ENCODE measurements at regions not wholly inside any gene's neighbourhood (a gene's known extent, or its start where the extent isn't known, plus 50 kb on each side); places are given as distances from the start of the nearest gene placed in this dataset.

DNA sequence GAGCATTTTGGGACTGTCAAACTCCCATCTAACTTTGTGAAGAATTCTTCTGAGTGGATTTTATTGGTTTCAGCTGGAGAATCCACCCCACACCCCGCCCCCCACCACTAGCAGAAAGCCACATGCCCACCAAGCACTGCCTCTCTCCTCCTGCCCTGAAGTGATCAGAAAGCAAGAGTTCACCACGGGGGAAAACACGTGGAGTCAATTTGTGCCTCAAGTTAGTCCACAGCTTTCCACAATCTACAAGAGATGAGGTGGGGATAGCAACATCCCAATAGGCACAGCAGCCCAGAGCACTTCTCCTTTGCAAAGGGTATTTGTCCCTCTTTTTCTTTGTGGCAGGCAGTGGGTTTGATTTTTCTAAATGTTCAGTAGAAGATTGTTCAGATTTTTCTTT is 177.3 kb upstream of the NT5E start:
- Histone ChIP-seq H3K4me3 (no peak overlapping the region), H3K27ac (no peak overlapping the region), H3K9me3 (no peaks in the 10 kb centered on the region), H3K27me3 (no peaks in the 10 kb centered on the region), H3K4me1 (peaks cover 0 to 22% (median 9%) of the 10 kb centered on the region in 4 donors), H3K36me3 (no peaks in the 10 kb centered on the region)
- intact Hi-C loops (cut with DNase I; ENCODE audit: low total_unique reads) = no loop called here
- DNase-seq = no peak
- TF ChIP-seq, protein P1, sequence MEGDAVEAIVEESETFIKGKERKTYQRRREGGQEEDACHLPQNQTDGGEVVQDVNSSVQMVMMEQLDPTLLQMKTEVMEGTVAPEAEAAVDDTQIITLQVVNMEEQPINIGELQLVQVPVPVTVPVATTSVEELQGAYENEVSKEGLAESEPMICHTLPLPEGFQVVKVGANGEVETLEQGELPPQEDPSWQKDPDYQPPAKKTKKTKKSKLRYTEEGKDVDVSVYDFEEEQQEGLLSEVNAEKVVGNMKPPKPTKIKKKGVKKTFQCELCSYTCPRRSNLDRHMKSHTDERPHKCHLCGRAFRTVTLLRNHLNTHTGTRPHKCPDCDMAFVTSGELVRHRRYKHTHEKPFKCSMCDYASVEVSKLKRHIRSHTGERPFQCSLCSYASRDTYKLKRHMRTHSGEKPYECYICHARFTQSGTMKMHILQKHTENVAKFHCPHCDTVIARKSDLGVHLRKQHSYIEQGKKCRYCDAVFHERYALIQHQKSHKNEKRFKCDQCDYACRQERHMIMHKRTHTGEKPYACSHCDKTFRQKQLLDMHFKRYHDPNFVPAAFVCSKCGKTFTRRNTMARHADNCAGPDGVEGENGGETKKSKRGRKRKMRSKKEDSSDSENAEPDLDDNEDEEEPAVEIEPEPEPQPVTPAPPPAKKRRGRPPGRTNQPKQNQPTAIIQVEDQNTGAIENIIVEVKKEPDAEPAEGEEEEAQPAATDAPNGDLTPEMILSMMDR (IDR thresholded peaks at IDR 0.05) = no peak

DNA sequence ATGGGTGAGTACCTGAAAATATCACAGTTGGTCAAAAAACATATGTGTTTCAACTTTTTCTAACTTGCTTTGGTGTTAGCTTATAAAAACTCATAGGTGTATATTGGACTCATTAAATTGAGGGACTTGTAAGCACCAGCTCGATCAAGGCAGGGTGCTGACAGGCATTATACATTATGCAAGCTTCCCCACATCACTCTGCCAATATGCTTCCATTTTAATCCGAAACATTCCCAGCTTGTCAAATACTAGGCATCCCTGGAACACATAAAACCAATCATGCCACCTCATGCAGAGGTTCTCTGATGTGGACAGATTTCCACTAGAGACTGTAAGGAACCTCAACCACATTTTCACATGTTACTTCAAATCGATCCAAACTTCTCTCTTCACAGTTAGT is 187.3 kb upstream of the NT5E start:
- Histone ChIP-seq H3K27me3 (no peaks in the 10 kb centered on the region), H3K4me3 (no peak overlapping the region), H3K9me3 (no peaks in the 10 kb centered on the region), H3K27ac (no peak overlapping the region), H3K36me3 (no peaks in the 10 kb centered on the region), H3K4me1 (no peaks in the 10 kb centered on the region)
- DNase-seq = no peak
- TF ChIP-seq, protein P1 (IDR thresholded peaks at IDR 0.05) = no peak
- intact Hi-C loops (cut with DNase I; ENCODE audit: low total_unique reads) = no loop called here

DNA sequence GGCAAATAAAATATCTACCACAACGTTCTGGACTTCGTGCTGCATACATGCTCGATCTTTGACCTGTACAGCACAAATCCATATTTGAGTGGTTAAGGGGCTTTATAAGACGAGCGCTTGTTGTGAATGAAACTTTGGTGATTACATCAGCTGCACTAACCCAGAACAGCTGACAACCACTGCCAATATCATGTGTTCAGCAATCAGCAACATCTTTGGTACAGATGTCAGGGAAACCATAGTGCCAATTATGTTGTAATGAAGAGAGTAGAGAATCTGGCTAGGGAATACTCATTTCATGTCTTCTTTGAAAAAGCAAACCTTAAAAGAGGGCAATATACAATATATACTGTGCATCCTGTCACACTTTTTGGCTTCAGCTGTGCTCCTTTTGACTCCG is 188.6 kb upstream of the NT5E start:
- TF ChIP-seq, protein P1 (IDR thresholded peaks at IDR 0.05) = no peak
- H3K4me3 ChIP-seq = no peak overlapping the region
- no peaks in the 10 kb centered on the region for H3K9me3 ChIP-seq
- DNase-seq = no peak
- H3K27ac ChIP-seq = no peak overlapping the region
- H3K4me1 ChIP-seq = no peaks in the 10 kb centered on the region
- H3K36me3 ChIP-seq = no peaks in the 10 kb centered on the region
- intact Hi-C loops (cut with DNase I; ENCODE audit: low total_unique reads) = no loop called here
- no peaks in the 10 kb centered on the region for H3K27me3 ChIP-seq

DNA sequence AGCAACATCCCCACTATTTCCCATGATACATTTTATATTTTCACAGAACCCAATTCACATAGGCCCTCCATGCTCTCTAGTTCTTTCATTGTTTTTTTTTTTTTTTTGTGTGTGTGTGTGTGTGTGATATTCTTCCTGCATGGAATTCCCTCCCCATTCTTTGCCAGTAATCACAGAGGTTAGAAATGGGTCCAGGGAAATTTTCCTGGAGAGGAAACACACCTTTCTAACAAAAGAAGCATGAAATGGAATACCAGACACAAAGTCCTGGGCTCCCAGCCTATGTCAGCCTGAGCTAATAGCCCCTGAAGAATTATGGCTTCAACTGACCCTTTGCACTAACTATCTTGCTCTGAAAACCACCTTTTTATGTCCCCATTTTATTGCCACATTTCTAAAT is 194.2 kb upstream of the NT5E start:
- Histone ChIP-seq H3K27me3 (no peaks in the 10 kb centered on the region), H3K4me3 (no peak overlapping the region), H3K4me1 (peaks cover 0 to 11% (median 1%) of the 10 kb centered on the region in 4 donors), H3K27ac (no peak overlapping the region), H3K36me3 (no peaks in the 10 kb centered on the region), H3K9me3 (peaks cover 0 to 8% (median 0%) of the 10 kb centered on the region in 3 donors)
- DNase-seq = no peak
- TF ChIP-seq, protein P1 (IDR thresholded peaks at IDR 0.05) = no peak
- intact Hi-C loops (cut with DNase I; ENCODE audit: low total_unique reads) = no loop called here

DNA sequence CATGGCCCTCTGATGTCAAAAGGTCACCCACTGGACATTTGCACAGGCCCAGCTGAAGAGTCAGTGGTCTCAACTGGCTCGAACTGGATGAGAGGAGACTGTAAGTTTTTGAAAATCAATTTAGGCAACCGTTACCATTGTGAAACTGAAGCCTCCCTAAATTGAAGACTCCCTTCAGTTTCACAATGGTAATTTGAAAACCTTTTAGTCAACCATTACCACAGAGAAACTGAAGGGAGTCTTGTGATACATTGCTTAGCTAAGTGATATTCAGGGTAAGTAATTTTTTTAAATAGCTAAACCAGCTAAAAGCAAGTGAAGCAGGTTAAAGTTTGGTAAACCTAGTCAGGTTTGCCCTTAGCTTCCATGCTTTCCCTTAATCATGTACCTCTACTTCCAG is 197.3 kb upstream of the NT5E start:
- H3K9me3 ChIP-seq = peaks cover 0 to 8% (median 0%) of the 10 kb centered on the region in 3 donors
- peaks cover 0 to 15% (median 1%) of the 10 kb centered on the region in 4 donors for H3K4me1 ChIP-seq
- TF ChIP-seq, protein P1 (IDR thresholded peaks at IDR 0.05) = no peak
- H3K27ac ChIP-seq = no peak overlapping the region
- H3K4me3 ChIP-seq = no peak overlapping the region
- H3K27me3 ChIP-seq = no peaks in the 10 kb centered on the region
- H3K36me3 ChIP-seq = no peaks in the 10 kb centered on the region
- intact Hi-C loops (cut with DNase I; ENCODE audit: low total_unique reads) = no loop called here
- DNase-seq = no peak

DNA sequence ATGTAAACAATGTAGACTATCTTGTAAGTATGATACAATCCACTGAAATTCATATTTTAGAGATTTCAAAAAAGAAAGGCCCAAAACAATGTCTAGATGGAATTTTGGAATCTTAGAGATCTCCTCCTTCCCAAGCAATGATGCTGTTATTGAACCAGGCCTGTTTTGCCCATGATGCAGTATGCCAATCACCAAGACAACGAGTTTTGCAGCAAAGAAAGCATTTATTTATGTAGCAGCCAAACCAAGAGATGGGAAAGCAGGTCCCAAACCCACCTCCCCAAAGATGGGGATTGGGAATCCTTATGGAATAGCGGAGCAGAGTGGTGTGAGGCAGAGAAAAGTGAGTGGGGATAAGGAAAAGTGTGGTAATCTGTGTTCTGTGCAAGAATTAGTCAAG is 197.8 kb upstream of the NT5E start:
- no peaks in the 10 kb centered on the region for H3K27me3 ChIP-seq
- intact Hi-C loops (cut with DNase I; ENCODE audit: low total_unique reads) = no loop called here
- H3K4me1 ChIP-seq = peaks cover 0 to 15% (median 1%) of the 10 kb centered on the region in 4 donors
- no peak overlapping the region for H3K4me3 ChIP-seq
- H3K9me3 ChIP-seq = peaks cover 0 to 8% (median 0%) of the 10 kb centered on the region in 3 donors
- H3K27ac ChIP-seq = no peak overlapping the region
- no peak for DNase-seq
- no peaks in the 10 kb centered on the region for H3K36me3 ChIP-seq
- TF ChIP-seq, protein P1 (IDR thresholded peaks at IDR 0.05) = no peak

Data from tibial artery (tissue), 4 donors.